Activated CD4-positive, CD25-positive, alpha-beta regulatory T cell treated with anti-CD3 and anti-CD28 coated beads, Interleukin-2, amount 50 U/mL, for 24 hours (primary cell): ENCODE measurements at regions not wholly inside any gene's neighbourhood (a gene's known extent, or its start where the extent isn't known, plus 50 kb on each side); places are given as distances from the start of the nearest gene placed in this dataset.

Experiments
- ATAC-seq, 2 donors: fragments of 150-1000 bp; cut with Tn5 transposase; one replicate each; pipeline ENCODE4 v1.10.0; 2021; ENCODE audit warnings: mild to moderate bottlenecking in 1 of 2, moderate library complexity in 1 of 2

- ATAC-seq: no peak
Observed at GRCh38 chrX:16451334-16451733, 198.6 kb upstream of the S100G start.

- ATAC-seq: no peak
Observed at GRCh38 chrX:16454926-16455325, 195.0 kb upstream of the S100G start.

- ATAC-seq: no peak
Observed at GRCh38 chrX:16457239-16457638, 192.7 kb upstream of the S100G start.

GRCh38 chrX:16458208-16458607, 191.8 kb upstream of the S100G start:
- no peak for ATAC-seq

- ATAC-seq: no peak
Observed at GRCh38 chrX:16459008-16459407, 190.9 kb upstream of the S100G start.

- no peak for ATAC-seq
Observed at GRCh38 chrX:16461968-16462367, 188.0 kb upstream of the S100G start.

GRCh38 chrX:16462912-16463311, 187.0 kb upstream of the S100G start:
- no peak for ATAC-seq

GRCh38 chrX:16464369-16464768, 185.6 kb upstream of the S100G start:
- ATAC-seq: no peak

- no peak for ATAC-seq
Observed at GRCh38 chrX:16465081-16465876, 184.7 kb upstream of the S100G start.

- no peak for ATAC-seq
Observed at GRCh38 chrX:16466640-16467432, 183.1 kb upstream of the S100G start.

GRCh38 chrX:16469870-16470269, 180.1 kb upstream of the S100G start:
- ATAC-seq: no peak

GRCh38 chrX:16472345-16472744, 177.6 kb upstream of the S100G start:
- peak in 1 of 2 donors; percentile 24 for ATAC-seq

- no peak for ATAC-seq
Observed at GRCh38 chrX:16474511-16474910, 175.4 kb upstream of the S100G start.

GRCh38 chrX:16476009-16476408, 173.9 kb upstream of the S100G start:
- ATAC-seq: no peak

- ATAC-seq: no peak
Observed at GRCh38 chrX:16476692-16477091, 173.3 kb upstream of the S100G start.

GRCh38 chrX:16479206-16479869, 170.6 kb upstream of the S100G start:
- ATAC-seq: peak; percentile 21 to 69

- no peak for ATAC-seq
Observed at GRCh38 chrX:16480049-16480448, 169.9 kb upstream of the S100G start.

GRCh38 chrX:16484338-16484737, 165.6 kb upstream of the S100G start:
- peak; percentile 97 to 100 for ATAC-seq

GRCh38 chrX:16487620-16488385, 162.2 kb upstream of the S100G start:
- no peak for ATAC-seq

- ATAC-seq: no peak
Observed at GRCh38 chrX:16488959-16489358, 161.0 kb upstream of the S100G start.

GRCh38 chrX:16491461-16491860, 158.5 kb upstream of the S100G start:
- no peak for ATAC-seq

GRCh38 chrX:16496175-16496574, 153.8 kb upstream of the S100G start:
- no peak for ATAC-seq
